ENCODE measurements at regions not wholly inside any gene's neighbourhood (a gene's known extent, or its start where the extent isn't known, plus 50 kb on each side); places are given as distances from the start of the nearest gene placed in this dataset.

GRCh38 chr5:23216345-23216744 is 291.1 kb upstream of the PRDM9 start:
- TF ChIP-seq POLR2AphosphoS5 (IDR thresholded peaks at IDR 0.05) = no peak
- TF ChIP-seq CTCF (IDR thresholded peaks at IDR 0.05) = no peak
- no peak for TF ChIP-seq POLR2A (IDR thresholded peaks at IDR 0.05)

Measured in prostate gland (tissue), 2 donors.